Sigmoid colon (tissue), 4 donors: ENCODE measurements at regions not wholly inside any gene's neighbourhood (a gene's known extent, or its start where the extent isn't known, plus 50 kb on each side); places are given as distances from the start of the nearest gene placed in this dataset.

Source experiments
- EP300 ChIP-seq, 4 donors: sonication (generic); formaldehyde crosslinking; IDR thresholded peaks; one replicate each; pipeline ENCODE4 v1.6.1; 2017; ENCODE audit warnings: antibody characterized with exemption in 4 of 4
- POLR2A ChIP-seq, 2 donors: fragments of 450-650 bp; IDR thresholded peaks; one replicate each; pipeline ENCODE4 v1.6.1; 2016; ENCODE audit warnings: antibody characterized with exemption in 2 of 2, mild to moderate bottlenecking in 2 of 2, moderate library complexity in 2 of 2
- POLR2AphosphoS5 ChIP-seq, 4 donors: sonication (generic); formaldehyde crosslinking; IDR thresholded peaks; one replicate each; pipeline ENCODE4 v1.6.1; 2017; ENCODE audit warnings: antibody characterized with exemption in 4 of 4
- TF ChIP-seq, protein P1 (sequence below), 4 experiments: fragments of 450-650 bp in 3 of 4; fragments of 200-600 bp in 1 of 4; IDR thresholded peaks; one replicate each; pipeline ENCODE4 v1.5.1; 2016 to 2019; ENCODE audit warnings: antibody characterized with exemption in 4 of 4, mild to moderate bottlenecking in 3 of 4, moderate library complexity in 2 of 4

DNA sequence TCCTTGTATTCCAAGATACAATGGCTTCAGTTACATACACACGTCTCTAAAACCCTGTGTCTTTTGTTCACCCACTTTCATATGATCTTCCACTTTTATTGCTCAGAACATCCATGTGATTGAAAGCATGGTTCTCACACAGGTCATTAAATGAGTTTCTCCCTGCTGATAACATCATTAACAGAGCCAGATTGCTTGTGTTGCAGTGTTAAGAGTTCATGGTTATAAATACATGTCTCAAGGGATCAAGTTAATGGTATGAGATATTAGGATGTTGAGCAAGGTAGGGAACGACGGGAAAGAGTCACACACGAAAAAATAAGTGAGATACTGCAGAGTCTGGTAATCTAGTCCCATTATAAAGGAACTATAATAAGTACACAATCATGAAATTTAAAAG, 861.5 kb downstream of the SORCS1 start:
- TF ChIP-seq, protein P1, sequence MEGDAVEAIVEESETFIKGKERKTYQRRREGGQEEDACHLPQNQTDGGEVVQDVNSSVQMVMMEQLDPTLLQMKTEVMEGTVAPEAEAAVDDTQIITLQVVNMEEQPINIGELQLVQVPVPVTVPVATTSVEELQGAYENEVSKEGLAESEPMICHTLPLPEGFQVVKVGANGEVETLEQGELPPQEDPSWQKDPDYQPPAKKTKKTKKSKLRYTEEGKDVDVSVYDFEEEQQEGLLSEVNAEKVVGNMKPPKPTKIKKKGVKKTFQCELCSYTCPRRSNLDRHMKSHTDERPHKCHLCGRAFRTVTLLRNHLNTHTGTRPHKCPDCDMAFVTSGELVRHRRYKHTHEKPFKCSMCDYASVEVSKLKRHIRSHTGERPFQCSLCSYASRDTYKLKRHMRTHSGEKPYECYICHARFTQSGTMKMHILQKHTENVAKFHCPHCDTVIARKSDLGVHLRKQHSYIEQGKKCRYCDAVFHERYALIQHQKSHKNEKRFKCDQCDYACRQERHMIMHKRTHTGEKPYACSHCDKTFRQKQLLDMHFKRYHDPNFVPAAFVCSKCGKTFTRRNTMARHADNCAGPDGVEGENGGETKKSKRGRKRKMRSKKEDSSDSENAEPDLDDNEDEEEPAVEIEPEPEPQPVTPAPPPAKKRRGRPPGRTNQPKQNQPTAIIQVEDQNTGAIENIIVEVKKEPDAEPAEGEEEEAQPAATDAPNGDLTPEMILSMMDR (IDR thresholded peaks at IDR 0.05) = no peak
- no peak for TF ChIP-seq EP300 (IDR thresholded peaks at IDR 0.05)
- no peak for TF ChIP-seq POLR2A (IDR thresholded peaks at IDR 0.05)
- TF ChIP-seq POLR2AphosphoS5 (IDR thresholded peaks at IDR 0.05) = no peak
